ENCODE measurements at regions not wholly inside any gene's neighbourhood (a gene's known extent, or its start where the extent isn't known, plus 50 kb on each side); places are given as distances from the start of the nearest gene placed in this dataset.

DNA sequence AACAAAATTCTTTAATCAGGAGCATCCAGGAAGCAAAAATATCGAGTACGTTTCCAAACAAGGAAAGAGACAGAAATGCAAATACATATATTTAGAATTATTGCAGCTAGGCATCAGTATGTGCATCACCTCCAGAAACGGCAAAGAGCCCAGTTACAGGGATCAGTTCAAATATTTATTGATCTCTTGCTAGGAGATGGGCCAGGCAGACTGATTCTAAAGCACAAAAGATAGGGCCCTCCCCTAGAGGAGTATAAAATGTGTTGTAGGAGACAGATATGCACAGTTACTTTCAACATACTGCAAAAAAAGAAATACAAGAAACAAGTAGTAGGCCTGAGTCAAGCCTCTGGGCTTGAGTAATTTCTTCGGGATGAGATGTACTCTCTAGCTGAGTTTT, 80.7 kb upstream of the NHSL1 start:
- no peak for DNase-seq

DNA sequence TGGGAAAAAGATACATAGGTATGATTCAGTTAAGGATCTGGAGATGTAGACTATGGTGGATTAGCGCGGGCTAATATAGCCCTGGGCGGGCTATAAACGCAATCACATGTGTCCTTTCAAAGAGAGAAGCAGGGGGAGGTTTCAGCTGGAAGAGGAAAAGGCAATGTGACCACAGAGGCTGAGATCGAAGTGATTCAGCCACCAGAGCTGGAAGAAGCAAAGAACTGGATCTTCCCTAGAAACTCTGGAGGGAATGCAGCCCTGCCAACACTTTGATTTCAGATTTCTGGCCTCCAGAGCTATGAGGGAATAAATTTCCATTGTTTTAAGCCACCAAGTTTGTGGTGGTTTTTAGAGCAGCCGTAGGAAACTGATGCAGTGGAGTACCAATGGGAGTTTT, 81.5 kb upstream of the NHSL1 start:
- DNase-seq, result no peak

DNA sequence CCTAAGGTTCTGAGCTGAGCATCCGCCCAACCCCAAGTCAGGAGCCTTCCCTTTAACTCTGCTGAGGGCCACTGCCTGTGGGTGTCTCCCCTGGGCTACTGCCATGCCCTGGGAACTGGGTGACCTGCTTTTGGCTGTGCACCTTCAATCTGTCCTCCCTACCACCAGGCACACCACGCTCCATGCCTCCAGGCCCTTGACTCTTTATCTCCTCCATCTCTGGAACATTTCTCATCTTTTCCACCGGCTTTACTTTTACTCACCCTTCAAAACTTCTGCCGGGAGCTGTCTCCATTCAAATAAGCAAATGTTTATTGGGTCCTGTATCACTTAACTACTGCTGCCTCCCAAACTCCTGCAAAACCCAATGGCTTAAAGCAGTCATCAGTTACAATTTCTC, 83.3 kb upstream of the NHSL1 start:
- no peak for DNase-seq

DNA sequence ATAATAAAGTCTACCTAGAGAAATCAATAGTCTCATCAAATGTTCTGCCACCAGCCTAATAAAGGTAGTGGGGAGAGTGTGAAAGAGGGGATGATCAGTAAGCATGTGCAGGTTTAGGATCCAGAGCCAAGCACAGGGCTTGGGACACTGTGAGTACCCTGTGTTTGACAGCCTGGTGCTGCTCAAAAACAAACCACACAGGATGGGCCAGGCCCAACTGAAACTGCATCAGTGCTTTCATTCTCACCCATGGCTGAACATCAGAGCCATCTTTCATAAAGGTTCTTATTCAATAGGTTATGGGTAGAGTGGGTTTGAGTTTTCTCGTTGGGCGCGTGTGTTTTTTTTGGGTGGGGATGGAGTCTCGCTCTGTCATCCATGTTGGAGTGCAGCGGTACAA, 87.3 kb upstream of the NHSL1 start:
- DNase-seq, result no peak

DNA sequence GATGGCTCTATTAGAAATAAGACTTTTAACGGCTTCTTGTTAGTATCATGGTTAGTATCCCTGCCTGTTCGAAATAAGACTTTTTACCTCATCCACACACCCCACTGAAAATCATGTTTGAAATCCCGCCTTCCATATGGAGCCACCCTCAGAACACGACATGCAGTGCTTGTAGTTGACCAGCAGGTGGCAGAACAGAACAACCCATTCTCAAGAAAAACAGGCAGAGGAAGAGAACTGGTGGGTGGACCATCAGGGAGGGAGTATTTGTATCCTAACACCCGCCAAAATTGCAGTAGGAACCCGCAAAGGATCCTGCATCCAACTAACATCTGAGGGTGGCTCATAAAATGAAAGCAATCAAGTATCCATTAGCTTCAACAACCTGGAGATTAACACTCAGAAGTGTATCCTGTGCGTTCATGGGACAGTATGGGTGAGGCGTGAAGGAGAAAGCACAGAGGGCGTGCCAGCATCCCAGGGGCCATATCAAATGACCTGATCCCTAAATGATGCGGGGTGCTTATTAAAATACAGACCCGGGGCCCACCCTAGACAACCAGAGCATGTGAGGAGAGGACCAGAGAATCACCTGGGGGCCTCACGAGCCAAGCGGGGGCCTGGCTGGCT, 89.6 kb upstream of the NHSL1 start:
- peak; percentile 45 for DNase-seq

DNA sequence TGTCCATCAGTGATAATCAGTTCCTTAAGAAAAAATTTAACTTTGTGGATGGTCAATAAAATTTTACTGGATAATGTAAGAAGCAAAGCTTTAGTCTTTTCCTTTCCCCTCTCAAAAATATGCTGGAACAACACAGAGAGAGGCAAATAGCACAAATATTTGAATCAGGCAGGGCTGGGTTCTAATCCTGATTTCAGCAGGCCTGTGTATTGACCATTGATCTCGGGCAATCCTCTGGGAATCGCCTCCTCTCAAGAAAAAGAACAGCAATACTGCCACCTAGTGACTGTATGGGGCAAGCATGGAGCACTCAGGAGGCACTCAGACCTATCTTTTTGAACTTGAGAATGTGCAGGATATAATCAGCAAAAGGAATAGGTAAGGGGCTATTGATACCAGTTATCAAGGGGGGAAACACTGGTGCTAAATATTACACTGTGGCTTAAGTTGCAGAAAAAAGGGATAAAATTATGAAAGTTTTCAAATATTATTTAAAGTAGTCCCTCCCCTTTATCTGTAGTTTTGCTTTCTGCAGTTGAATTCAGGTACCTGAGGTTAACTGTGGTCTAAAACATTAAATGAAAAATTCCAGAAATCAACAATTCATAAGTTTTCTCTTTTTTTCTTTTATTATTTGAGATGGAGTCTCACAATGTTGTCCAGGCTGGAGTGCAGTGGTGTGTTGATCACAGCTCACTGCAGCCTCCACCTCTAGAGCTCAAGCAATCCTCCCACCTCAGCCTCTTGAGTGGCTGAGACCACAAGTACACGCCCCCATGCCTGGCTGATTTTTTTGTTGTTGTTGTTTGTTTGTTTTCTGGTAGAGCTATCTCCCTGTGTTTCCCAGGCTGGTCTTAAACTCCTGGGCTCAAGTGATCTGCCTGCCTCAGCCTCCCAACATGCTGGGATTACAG, 91.8 kb upstream of the NHSL1 start:
- DNase-seq, result peak; percentile 41

DNA sequence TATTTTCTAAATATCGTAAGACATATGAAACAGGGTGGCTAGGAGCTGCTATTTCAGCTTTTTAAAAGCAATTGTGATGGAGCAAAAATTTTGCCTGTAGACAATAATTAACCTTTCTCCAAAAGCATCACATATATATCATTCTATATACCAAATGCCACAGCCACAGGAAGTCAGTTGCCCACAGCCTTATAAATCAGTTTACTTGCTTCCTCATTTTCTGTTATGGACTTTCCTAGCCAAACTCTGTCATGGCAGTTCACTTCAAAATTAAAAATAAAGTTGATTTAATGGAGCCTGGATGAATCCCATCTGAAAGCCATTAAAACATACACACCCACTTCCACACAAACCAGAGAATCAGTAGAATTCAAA, 93.4 kb upstream of the NHSL1 start:
- no peak for DNase-seq

DNA sequence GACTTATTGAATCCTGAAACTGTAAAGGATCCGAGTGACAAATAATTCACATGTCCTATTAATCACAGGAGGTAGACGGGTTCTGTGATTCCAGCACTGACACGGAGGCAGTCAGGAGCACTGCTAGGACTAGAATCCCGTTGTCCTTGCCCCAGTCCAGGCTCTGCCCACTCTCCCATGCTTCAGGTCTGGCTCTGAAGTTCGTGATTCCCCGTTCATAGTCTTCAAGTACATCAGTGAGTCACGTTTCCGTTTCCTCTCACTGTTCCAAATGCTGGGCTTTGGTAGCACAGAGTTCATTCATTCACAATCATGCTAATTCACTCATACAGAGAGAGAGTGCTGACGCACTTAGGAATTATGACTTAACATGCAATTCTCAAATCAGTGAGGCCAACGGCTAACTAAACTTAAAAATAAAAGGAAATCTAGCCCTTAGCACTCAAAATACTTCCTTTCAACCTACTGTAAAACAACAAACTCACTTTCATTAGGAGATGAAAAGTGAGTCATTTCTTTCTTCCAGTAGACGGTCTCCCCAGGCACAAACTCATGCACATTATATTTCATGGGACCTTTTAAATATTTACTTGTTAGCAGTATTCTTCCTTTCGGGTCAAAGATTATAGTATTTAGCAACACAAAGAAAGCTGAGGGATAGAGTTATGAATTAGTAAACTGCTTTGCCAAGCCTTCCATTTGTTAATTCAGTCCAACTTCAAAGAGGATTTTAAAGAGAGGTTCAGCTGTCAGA, 94.0 kb upstream of the NHSL1 start:
- DNase-seq, result no peak

DNA sequence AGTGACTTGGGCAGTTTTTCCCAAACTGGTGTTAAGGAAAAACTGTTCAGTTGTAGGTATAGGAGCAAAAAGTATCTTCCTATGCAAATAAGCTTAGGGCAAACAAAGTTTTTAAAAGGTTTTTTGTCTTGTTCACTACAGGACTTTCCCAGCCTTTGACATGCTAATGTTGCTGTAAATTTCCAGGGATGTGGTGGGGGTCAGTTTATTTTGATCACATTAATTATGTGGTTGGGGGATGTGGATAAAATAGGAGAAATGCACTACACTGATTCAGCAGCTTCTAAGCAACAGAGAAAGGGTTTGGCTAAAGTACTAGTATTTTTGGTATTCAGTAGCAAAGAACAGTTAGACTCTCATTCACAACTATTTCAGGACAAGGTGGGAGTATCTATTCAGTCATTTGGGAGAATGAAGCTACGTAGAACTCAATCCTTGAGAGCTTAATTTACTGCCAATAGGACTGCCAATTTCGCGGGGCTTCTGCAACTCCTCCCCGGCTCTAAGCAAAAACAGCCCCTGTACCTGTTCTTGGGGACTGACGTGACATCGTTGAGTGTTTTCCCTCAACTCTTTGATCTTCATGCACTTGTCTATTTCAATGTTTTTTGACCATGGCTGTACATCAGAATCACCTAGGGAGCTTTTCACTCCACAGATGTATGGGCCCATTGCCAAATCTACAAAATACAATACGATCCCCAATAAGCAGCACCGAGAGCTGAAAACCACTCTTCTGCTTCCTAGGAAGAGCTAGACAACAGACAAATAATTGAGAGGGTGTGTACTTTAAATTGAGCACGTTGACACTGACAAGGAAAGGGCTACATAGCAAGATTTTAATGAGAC, 94.8 kb upstream of the NHSL1 start:
- peak; percentile 9 for DNase-seq

DNA sequence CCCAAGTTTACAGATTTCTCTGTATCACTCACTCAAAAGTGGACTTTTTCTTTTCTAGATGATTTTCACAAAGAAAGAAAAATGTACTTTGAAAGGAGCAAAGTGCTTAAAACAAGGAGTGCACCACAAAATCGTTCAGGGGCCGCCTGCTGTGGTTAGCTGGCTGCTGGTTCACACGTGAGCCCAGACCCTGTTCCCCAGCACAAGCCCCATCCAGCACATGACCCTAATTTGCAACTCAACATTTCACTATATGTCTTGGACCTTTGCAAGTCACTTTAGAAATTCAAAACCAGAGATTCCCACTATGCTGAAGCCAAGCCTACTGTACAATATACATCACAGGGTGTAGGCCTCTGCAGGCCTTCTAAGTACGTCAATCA, 95.5 kb upstream of the NHSL1 start:
- no peak for DNase-seq

DNA sequence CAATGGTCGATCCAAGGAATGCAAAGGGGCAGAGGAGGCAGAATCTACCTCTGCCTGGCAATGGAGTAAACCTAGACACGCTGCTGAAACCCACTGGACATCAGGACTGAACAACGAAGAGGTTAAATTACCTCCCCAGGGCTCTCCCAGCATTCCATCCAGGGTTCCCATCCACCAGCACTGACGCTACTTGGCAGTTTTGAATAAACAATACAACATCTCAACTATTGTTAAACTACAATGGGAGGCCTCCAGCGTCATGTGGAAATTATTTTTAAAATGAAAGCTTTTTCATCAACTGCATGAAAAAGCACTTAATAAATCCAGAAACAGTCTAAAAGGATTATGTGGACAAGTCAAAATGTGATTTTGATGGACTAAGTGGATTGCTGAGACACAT, 96.8 kb upstream of the NHSL1 start:
- no peak for DNase-seq

DNA sequence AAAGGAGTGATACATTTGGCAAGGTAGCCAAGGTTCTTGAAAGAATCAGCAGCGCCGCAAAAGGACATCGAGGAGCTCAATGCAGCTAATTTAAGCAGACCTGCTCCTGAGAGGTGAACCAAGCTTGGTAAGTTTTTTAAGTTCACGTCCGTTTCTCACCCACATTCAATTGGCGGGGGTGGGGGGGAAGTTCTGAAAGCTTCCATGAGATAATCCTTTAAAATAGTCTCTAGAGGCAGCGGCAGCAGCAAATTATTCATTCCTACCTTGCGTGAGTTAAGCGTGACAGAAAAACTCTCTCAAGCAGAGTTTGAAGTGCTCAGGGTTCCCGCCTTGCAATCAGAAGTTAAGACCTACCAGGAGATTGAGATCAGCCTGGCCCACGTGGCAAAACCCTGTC, 97.3 kb upstream of the NHSL1 start:
- no peak for DNase-seq

DNA sequence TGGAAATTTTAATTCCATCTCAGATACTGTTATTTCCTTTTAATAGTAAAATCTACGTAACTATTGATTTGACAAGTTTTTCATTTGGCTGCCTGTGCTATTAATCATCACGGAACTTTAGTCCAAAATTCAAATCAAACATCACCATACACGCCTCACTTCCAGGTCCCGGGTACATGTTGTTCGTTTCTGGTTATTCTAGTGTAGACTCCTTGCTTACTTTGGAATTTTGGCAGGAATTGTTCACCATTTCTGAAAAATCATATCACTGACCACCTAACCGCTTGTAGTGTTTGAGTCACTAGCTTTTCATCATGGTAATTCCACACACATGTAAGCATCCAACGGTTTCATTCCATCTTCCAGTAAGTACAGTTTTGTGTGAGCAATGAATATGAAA, 98.0 kb upstream of the NHSL1 start:
- DNase-seq, result no peak

DNA sequence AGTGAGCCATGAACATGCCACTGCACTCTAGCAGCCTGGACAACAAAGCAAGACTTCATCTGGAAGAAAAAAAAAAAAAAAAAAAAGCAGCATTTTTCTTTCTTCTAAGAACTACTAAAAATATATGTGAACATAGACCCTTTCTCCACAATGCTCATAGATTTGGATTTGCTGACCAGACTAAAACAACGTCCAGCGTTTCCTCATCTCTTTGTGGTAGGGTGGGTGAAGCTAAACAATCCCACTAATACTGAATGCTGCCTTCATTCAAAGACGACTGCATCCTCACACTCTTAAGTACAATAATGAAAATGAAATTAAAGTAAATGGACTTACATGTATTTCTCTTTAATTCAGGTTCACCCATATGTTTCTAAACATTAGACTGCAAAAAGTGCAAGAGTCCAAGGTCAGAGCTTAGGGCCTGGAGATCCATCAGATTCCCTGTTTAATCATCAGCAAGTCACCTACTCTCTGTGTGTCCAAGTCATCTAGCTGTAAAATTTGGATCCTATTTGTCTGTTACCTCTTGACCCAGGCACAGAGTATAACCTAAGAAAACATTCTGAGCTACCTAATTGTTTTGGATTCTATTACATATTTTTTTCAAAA, 99.4 kb upstream of the NHSL1 start:
- DNase-seq, result no peak

DNA sequence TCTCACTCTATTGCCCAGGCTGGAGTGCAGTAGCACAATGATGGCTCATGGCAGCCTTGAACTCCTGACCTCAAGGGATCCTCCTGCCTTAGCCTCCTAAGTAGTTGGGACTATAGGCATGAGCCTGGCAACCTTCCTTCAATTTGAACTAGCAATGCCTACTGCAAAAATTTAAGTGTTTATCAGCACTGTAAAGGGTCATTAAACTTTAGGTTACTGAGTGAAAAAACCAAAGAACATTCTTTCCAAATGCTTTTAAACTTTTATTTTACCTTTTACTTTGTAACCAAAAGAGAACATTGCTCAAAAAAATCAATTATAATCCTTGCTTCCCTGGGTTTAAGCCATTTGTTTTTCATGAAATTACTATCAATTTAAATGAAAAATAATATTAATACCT, 101.0 kb upstream of the NHSL1 start:
- DNase-seq, result no peak

DNA sequence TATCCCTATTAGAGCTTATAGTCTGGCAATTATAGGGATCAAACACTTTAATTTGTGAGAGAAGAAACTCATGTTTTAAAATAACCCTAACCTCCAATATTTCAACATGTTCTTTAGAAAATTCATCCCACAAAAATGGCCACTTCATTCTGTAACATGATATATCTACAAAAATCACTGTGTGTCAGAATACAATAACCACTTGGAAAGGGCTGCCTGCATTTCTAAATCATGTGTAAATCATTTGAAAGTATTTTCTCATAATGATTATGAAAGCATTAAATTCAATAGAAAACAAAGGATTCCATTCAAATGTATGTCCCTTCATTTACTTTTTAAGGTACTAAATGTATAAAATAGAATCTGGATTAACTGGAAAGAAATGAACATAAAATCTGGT, 101.4 kb upstream of the NHSL1 start:
- DNase-seq, result no peak

DNA sequence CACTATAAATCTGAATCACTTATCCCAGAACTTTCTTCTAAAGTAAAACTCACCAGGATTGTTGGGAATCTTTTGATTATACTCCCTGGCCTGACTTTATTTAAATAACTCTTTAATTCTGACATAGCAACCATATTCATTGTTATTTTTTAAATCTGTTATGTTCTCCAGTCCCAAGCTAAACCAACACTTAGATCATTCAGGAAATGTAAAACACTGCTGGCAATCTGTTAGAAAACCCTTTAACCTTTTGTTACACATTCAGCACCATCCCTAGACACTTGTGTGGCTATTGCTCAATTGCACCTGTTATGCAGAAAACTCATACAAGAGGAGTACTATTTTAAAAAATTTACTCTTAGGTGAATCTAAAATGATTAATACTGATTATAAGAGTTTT, 101.8 kb upstream of the NHSL1 start:
- no peak for DNase-seq

DNA sequence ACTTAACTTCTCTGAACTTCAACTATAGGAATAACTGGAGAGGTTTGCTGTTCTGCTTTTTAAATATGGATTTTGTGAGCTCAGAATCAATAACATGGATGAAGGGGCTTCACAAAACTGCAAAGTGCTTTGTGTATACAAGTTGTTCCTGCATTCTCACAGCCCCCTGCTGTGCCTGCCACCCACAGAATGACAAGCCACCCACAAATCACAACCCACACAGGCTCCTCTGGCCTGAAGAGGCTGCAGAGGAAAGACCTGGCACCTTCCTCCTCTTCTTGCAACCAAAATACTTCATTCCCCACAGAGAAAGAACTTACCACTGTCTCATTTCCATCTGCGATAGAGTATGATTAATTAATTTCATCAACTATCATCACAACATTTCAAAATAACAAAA, 106.7 kb upstream of the NHSL1 start:
- peak; percentile 74 for DNase-seq

DNA sequence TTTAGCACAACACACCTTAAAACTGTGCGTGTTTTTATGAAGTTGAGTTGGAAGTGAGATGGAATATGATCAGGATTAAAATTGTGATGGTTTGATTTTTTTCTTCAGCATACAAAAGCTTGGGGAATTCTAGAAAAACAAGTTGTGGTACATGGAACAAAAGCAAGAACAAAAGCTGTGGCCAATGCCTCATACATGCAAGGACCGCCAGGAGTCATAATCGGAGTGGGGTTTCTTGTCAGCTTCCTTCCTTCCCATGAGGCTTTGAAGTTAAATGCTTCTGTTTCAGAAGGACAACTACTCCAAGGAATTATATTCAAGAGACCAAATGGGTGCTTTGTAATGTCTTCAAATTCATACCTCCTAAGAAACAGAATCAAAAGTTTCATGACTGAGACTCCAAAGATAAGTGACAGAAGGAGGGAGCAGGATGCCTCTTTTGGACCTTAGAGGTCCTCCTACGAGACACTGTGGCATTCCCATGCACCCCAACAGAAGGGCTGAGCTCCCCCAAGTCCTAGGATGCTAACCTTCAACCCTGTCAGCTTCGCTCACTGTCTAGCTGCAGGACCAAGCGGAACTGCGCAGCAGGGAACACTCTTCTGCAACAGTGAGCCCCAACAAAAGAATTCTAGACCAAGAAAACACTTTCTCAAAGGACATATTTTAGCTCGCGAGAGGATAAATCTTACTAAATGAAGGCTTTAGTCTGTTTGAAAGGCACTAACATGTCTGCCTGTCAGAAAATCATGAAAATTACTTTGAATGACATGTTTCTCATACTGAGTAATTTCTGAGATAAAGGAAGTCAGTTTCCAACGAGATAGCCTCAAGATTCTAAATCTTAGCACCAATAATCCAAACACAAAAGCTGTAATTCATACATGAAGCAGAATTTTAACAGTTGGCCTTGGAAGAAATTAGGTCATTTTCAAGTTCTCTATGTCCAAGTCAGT, 108.5 kb upstream of the NHSL1 start:
- DNase-seq, result no peak

DNA sequence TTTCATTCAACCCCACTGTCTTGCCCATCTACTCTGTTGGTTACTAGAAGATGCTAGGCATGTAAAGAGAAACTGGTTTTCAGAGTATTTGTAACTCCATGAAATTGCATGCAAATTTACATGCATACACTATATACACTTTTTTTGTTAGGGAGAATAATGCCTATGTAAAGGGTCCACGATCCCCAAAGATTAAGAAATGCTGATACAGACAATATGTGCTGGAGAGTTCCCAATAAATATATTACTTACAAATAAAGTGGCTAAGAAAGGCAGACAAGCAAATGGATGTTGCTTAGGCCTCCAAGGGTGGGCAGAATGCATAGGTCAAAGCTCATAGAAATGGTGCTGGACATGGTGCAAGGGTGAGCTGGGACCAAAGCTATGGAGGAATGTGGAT, 109.6 kb upstream of the NHSL1 start:
- DNase-seq, result no peak

DNA sequence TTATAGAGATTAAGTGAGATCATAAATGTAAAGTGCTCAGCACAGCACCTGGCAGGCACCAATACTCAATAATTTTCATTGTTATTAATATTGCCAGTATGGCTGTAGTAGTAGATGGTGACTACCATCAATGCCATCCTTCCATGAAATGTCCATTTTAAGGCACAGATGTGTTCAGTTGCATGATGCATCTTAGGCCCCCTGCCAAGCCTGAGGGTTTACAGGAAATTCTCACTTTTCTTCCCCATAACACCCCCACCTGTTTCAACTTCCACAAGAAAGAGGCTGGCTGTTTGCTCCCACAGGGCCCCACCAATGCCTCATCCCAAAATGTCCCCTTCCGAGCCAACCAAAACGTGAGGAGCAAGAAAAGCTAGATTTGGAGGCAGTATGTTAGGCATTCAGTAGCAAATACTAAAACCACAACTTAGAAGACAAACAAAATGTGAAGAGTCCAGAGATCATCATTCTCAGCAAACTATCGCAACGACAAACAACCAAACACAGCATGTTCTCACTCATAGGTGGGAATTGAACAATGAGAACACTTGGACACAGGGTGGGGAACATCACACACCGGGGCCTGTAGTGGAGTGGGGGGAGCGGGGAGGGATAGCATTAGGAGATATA, 110.6 kb upstream of the NHSL1 start:
- DNase-seq, result no peak
